ENCODE measurements at regions not wholly inside any gene's neighbourhood (a gene's known extent, or its start where the extent isn't known, plus 50 kb on each side); places are given as distances from the start of the nearest gene placed in this dataset.

DNA sequence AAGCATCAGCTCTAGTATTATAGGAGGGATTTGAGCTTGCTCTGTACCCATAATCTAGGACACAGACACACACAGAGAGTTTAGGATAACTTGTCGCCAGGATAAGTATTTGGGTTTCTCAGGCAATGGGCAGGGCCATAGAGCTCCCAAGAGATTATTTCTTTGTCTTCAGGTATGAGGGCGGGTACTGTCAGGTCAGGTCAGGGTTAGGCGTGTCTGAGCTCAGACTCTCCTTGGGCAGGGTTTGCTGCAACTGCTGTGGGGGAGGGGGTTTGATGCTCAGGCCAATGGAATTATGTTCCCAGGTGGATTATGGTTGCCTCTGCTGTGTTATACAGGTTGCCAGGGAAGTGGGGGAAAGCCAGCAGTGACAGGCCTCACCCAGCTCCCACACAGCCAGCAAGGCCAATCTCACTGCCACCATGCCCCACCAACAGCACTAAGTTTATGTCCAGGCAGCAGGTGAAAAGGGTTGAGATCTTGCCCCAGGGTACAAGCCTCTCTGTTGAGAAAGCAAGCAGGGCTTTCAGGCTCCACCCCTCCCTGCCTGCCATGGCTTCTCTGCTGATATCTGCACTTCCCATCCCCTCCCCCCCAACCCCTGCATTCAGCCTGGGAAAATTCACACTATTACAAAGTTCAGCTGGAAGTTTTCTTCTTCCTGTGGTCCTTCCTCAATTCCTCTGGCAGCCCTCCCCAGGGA is 101.3 kb downstream of the RRAGB start:
- TF ChIP-seq TAF1 (IDR thresholded peaks at IDR 0.05; ENCODE audit: borderline replicate concordance, low read depth, low read length): no peak
- no peak for TF ChIP-seq POLR2AphosphoS5 (IDR thresholded peaks at IDR 0.05; ENCODE audit: low read depth, low read length)
